ENCODE measurements at regions not wholly inside any gene's neighbourhood (a gene's known extent, or its start where the extent isn't known, plus 50 kb on each side); places are given as distances from the start of the nearest gene placed in this dataset.

DNA sequence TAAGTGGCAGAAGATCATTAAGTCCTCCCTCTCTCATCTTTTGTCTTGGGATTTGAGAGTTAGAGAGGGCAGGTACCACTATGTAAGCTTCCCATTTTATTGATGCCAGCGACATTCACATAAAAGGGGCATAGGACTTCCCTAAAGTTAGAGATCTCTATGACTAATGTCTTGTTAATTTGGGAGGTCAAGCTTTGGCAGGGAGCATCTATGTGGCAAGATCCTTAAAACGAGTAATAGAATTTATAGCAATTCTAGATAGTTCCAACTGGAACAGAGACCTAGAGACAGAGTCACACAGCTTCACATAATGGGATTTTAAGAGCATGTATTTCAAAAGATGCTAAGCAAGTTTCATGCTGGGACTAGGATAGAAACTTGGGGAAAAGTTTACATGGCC is 308.0 kb downstream of the MAP2K6 start:
- DNase-seq, result no peak

DNA sequence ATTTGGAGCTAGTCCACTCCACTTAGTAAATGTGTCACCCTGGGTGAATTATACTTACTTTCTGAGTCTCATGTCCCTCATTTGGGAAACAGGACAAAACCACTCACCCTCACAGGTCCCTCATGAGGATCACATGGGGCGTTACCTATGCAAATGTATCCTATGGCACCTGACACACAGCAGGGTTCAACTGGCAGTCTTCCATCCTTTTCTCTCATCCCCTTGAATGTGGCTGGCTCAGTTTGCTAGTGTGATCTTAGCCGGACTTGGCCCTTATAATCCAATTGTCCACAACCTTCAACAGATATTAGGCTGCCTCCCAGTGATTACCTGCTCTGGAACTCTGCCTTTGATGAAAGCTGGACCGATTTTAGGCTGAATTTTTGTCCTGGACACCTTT is 308.8 kb downstream of the MAP2K6 start:
- DNase-seq, result no peak

DNA sequence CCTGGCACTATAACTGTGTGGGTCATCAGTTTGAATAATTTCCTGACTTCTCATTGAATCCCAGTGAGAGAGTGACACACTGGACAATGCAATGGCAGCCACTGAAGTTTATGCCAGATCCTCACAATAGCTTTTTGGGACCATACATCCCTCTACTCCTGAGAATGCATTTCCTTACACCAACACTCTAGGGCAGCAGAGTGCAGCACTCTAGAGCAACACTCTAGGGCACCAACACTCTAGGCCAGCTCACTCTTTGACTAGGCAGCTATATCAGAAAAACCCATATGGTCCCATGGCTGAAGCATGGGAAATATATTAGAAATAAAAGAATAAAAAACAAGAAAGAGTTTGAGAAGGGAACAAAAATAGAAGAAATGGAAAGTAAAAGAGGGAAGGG is 309.2 kb downstream of the MAP2K6 start:
- no peak for DNase-seq

DNA sequence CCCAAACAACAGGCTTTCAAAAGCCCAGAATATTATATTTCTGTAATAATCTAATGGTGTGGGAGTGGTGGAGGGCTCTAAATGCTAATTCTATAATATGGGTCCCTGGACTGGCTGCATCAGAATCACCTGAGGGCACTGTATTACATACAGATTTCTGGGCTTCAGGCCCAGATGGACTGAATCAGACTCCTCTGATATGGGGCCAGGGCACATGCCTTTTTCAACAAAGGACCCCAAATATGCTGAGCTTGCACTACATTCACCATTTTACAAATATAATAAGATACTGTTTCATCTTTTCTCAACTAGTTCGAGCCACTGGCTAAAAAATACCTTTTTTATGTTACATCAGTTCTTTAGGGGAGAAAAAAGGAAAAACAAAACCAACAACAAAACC is 309.7 kb downstream of the MAP2K6 start:
- no peak for DNase-seq

DNA sequence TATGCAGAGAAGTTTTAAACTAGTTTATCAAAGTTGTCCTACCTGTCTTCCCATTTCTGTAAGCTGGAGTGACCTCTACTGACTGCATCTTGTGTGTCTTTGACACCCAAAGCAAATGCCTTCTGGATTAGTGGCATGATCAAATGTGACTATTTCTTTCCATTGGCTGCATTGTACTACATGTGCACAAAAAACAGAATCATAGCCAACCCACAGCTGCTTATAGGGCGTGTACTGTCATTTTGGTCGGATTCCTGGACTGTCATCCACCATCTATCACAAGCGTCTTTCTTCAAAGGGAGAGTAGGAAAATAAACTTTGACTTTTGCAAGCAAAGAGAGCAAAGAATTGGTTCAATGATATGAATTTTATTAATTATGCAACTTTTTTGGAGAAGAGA is 310.6 kb downstream of the MAP2K6 start:
- no peak for DNase-seq

DNA sequence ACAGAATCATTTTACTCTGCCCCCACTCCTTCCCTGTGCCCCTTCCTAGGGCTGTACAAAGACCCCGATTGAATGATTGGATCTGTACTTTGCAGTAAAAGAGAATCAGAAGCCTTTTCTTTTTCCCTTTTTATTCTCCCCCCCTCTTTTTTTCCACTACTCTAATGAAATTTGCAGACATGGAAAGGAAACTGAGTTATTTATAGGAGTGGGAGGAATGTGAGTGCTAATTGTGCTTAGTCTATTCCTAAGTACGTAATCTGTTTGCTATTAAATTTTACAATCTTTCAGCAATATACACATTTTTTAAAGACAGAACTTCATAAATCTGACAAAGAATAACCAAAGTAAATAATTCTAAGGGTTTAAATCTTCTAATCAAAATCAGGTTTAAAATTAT is 314.3 kb downstream of the MAP2K6 start:
- DNase-seq, result no peak

DNA sequence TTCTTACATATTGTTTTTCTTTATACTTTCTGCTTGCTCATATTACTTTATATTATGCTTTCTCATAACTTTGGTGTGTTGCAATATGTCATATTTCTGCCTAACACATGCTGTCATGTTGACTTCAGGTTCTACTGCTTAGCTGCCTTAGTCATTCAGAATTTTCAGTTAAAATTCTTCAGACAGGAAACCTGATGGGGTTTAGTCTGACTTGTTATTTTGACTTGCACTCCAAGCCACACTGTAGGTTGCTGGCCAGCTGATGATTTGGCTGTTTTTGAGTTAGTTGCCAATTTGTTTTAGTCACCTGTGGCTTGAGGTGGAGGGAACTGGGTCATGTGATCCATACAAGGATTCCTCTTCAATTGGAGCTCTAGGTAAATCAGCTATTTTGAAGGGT is 315.4 kb downstream of the MAP2K6 start:
- no peak for DNase-seq

DNA sequence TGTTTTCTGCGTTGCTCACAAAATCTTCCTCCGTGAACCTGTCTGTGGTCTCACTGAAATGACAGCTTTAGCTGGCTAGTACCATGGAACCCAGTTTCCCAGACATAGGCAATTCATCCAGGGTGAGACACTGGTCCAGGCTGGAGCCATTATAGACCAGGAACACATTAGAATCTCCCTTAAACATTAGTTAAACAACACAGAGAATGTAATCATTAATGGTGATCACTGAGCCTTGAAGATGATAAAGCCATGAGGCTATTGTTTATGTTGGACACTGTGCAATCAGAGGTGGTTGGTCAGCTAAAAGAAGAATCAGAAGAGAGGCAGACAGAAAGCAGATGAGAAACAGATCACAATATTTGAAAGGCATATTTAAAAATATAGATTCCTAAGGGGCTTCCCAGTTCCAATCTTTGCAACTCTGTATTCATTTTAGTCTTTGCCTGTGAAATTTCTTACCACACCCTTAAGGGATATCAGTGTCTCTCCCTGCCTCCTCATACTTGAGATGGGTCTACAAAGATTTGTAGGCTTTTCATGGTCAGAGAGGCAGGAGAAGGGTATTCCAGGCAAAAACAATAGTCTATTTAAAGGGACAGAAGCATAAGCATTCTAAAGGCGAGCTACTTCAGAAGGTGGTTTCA is 317.9 kb downstream of the MAP2K6 start:
- no peak for DNase-seq

DNA sequence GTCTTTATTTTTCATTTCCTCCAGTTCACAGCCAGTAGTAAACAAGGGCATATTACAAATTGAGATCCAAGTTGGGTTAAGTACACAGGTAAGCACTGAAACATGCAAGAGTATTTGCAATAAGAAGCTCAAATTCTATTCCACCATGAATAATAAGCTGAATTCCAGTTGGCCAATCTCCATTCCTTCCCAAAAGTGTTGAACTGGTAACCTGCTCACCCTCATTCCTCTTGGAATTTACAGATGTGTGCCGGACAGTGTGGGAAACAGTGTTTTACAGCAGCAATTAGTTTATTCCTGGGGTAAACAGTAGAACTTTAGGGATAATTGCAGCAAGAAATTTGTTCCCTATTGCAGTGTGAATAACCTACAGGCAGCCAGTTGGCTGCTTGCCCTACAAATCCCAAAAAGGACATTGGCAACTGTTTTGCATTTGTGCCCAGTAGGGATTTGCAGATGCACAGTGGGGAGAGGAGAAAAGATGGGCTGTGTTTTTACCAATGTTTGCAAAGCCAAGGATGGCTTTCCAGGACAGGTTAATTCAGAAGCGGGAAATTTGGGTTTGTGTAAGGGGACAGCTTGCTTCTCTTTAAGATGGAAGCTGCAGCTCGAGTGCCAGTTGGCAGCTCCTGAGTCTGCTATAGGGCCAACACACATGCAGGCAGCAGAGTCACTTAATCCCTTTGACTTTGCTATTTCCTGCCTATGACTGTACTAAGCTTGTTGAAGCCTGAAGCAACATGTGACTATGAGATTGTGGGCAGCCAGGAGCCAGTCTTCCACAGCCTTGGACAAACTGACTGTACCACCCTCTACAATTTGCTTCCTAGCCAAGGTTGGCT is 318.9 kb downstream of the MAP2K6 start:
- DNase-seq, result peak in 1 of 2 experiments; percentile 66

DNA sequence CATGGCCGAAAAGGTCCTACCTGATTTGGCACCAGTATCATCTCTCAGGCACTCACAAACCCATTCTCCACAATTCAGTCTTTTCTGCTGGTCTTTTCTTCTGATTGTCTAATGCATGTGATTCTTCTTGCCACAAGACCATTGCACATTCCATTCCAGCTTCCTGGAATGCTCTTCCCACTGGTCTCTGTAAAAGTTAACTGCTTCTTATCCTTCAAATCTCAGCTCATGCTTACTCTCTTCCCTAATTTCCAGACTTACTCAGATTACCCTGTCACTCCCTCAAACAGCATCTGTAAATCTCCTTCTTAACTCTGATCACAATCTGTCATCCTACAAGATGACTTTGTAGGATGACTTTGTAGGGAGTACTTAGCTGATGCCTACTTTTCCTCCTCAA is 320.2 kb downstream of the MAP2K6 start:
- no peak for DNase-seq

DNA sequence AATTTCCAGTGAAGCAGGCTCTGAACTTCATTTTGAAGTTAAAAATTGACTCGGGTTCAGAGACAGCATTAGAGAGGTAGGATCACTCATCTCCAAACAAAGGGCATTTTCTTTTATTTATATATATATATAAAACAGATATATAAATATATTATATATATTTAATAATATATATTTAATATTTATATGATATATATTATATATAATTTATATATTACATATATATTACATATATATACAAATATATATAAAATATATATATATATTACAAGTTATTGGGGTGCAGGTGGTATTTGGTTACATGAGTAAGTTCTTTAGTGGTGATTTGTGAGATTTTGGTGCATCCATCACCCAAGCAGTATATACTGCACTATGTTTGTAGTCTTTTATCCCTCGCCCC is 320.8 kb downstream of the MAP2K6 start:
- DNase-seq, result no peak

DNA sequence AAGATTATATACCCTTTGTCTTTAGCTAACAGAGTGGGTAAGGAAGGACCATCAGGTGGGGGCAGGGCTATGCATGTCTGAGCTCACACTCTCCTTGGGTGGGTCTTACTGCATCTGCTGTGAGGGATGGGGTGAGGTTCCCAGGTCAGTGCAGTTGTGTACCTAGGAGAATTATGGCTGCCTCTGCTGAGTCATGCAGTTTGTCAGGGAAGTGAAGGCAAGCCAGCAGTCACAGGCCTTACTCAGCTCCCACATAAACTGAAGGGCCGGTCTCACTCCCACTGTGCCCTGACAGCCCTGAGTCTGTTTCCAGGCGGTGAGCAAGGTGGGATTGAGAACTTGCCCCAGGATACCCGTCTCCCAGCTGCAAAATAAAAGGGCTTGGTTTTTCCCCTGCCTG is 328.6 kb downstream of the MAP2K6 start:
- DNase-seq, result no peak

DNA sequence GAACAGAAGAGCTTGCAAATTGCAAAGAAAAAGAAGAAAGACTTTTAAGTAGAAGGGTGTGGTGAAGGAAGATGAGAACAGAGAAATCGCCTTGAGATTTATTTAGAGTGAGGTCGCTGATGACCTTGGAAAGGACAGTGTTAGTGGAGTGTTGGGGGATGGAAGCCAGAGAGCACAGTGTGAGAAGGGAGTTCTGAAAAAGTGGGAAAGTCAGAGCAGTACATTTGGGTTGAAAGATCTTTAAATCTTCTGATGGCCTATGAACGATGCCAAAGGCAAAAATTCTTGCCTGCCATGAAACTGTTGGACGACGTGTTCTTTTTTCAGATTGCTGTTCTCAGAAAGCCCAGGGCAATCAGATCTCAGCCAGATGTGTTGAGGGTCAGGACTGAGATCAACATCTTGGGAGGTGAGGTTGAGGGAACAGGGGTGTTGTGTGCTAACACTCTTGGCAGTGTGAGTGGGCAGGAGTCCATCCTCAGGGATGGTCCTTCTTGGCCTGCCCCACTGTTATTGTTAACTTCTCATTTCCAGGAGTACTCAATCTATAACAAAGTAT is 330.1 kb downstream of the MAP2K6 start:
- no peak for DNase-seq

DNA sequence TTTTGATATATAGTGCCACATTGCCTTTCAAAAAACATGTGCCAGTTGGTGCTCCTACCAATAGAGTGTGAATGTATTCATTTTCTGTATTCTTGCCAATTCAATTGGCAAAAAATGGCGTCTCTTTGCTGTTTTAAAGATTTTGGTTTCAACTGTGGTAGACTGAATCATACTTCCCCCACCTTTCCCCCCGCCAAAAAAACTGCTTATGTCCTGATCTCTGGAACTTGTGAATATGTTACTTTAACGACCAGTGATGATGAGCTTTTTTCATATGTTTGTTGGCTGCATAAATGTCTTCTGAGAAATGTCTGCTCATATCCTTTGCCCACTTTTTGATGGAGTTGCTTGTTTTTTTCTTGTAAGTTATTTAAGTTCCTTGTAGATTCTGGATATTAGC is 325.1 kb upstream of the KCNJ16 start:
- no peak for DNase-seq

DNA sequence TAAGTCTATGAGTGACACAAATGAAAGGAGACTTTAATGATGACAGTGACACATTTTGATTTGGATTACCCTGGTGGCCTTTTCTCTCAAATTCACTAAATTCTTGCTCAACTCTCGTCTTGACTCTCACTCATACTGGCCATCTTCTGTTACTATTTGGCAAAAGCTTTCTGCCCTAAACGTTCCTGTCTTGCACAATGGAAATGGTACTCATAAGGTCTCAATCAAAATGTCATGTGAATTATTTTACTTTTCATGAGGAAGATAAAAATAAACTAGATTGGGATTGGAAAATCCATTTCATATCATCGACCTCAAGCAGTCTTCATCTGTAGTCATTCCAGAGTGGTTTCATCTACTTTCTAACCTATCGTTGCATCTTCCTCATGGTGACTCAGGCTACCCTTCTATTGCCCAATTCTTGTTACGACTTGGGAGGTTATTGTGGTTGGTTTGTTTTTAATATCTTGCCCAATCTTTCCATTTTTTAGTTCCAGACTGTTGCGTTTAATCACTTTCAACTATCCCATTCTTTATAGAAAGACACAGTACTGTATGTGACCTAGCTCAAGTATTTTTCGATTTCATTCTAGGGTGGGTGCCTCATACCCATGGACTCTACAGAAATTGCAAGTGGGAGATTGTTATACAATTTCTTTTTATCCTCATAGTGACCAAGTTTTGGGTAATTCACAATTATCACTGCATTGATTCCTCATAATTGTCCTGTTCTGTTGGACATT is 317.2 kb upstream of the KCNJ16 start:
- DNase-seq, result no peak

DNA sequence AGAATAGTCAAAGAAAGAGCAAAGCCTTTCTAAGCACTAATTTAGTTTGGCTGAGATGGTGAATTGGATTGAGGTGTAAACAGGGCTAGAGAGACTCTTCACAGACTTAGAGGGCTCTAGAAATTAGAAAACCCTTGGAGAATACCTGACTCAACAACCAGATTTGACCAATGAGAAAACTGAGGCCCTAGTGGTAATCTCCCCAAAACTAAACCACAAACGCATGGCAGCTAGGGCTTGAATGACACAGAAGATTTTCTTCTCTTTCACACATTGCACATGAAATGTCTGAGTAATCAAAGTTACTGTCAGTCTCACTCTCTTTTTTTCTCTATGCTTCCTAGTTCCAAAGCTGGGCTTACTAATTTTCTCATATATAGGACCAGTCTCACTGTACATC is 314.5 kb upstream of the KCNJ16 start:
- no peak for DNase-seq

DNA sequence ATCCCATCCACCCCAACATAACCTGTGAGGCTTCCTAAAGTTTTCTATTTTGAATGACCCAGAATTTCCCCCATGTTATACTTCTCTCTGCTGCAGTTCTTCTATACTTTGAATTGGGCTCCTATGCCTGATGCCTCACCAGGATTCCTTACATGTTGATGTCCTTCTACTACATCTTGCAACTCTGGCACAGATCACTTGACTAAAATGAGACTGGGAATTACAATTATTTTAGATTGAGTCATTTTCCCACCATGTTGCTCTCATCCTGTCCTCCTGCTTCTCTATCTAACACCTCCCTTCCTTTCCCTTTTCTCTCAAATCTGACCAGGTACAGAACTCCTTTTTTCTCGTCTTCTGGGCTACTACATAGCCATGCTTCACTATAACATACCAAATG is 314.0 kb upstream of the KCNJ16 start:
- DNase-seq, result no peak

DNA sequence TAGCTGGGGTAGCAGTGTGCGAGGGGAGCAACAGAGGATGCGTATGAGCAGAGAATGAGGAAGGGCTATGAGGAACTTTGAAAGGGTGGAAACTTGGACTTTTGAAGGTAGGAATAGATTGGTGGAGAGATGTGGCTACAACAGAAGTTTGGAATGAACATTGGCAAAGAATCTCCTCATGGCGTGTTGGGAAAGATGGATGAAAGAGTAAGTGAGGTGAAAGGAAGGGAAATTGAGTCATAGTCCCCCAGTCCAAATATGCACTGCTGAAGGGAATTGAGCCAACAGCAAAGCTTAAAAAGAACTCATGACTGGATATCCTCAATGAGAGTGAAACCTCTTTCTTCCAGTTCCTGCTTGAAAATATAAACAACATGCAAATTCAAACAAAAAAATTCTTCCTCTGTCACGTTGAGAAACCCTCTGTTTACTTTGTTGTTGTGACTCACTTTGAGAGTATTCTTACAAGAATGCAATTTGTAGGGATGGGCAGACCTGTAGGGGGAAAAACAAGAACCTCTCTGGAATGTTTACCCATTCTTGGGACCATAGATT is 313.2 kb upstream of the KCNJ16 start:
- DNase-seq, result no peak

DNA sequence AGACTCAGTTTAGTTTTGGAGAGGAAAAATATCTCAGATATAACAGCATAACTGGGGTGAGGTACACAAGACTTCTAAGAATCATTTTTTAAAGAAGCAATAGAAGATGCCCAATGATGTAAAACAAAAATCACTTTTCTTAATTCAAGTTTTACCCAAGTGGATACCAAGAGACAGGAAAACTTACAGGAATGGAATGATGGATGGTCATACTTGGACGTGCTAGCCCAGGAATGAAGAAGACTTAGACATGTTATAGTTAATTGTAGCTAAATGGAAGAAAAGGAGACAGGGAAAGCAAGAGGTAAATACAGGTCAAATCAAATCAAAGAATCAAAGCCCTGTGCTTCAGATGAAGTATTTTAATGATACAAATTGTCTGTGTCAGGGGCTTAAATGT is 312.7 kb upstream of the KCNJ16 start:
- DNase-seq, result no peak

DNA sequence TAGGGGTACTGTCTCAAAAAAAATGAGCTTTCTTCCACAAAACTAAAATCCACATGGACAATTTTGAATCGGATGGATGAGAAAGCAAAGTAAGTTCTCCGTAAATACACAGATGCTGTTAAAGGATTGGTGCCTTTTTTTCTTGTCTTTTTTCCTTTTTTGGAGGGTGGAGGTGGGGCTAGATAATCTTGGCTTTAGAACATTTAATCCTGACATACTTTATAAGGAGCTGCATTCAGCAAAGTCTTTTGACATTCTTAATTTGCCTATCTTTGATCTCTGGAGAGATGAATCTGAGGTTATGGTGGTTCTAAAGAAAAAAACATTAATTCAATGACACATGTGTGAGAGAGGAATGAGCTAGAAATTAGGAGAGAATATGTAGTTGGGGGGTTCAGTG is 312.3 kb upstream of the KCNJ16 start:
- DNase-seq, result no peak

DNA sequence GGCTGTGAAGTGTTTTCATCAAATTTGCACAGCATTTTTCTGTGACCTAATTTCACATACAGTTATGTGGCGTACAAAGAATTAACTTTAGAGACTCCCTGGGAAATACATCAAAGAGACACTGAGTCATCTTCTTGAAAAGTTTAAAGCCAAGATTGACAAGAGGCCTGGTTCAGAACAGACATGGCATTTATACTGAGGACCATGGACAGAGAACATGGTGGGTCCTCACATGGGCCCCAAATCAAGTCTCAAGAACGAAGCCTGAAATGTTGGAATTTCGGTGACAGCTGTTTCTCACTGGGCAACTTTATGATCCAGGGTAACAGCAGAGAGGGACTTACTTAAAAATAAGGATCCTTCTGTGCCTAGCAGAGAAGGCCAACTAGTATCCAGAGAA is 311.5 kb upstream of the KCNJ16 start:
- no peak for DNase-seq

DNA sequence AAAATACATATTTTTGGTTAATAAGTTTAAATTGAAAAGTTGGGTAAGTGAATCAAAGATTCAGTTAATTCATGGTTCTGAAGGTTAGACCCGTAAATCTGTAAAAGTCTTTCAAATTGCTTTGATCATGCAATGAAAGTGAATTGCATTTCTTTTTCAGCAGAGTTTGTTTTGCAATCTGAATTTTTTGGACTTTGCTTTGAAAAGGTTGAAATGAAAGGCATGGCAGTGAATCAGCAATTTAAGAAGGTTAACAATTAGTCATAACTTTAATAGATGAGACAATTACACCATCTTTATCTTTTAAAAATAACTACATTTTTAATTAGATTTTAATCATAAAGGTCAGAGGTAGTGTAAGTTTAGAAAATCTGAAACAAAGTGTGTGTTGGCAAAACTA is 310.9 kb upstream of the KCNJ16 start:
- no peak for DNase-seq

DNA sequence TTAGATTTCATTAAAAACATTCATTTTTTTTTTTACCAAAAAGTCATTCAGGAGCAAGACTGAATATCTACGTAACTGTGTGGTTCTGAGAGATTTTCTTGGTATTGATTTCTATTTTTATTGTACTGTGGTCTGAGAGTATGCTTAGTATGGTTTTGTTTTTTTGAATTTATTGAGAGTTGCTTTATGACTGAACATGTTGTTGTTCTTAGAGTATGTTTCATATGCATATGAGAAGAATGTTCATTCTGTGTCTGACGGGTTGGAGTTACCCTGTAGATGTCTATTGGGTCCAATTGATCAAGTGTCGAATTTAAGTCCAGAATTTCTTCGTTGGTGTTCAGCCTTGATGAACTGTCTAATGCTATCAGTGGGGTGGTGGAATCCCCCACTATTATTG is 306.0 kb upstream of the KCNJ16 start:
- DNase-seq, result no peak
